GM18499 (cell line): ENCODE measurements at regions not wholly inside any gene's neighbourhood (a gene's known extent, or its start where the extent isn't known, plus 50 kb on each side); places are given as distances from the start of the nearest gene placed in this dataset.

Experiments
- ATAC-seq: cut with Tn5 transposase; IDR thresholded peaks from one replicate; pipeline ENCODE4 v1.9.1; 2021; ENCODE audit warnings: moderate number of reproducible peaks; ENCODE audit not compliant: insufficient read depth, unreplicated experiment

DNA sequence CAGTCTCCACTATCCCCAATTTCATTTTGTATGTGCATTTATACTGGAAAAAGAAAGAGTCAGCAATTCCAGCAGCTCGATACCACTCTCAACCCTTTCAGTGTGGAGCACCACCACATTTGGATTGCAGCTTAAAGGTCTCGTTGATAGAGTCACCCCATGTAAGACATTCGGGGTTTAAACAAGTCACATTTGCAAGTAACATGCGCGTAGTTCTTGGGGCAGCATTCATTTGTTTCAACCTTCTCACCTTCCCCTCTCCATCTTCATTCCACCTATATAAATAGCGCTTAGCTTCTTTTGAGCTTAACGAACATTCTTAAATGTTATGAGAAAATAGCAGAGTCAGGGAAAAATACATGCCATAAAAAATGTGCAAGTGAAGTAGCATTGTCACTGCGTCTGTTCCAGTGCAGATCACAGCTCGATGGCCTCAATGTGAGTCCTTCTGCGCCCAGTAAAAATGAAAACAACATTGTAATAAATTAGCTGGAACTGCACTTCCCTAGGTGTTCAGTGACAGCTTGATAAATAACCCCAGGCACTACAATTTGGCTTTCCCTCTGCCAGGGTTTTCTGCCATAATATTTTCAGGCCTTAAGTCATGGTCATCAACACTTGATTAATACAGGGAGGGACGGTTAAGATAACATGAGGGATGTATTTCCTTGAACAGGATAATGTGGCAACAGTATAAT is 737.8 kb upstream of the NRSN1 start:
- ATAC-seq: no peak

DNA sequence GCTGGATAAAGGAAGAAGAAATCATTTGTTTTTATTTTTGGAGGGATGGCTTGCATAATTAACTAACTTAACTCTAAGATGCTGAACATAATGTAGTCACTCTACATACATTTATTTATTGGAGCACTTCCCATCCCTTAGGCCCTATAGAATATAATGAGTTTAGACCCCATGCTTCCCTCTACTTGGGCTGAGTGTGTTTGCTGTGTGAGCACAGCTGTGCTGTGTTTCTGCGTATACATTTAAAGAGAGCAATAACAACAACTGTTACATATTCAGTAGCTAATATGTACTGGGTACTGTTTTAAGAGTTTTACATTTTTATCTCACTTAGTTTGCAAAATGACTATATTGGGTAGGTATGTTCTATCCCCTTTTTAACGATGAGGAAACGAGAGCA is 736.6 kb upstream of the NRSN1 start:
- no peak for ATAC-seq

GRCh38 chr6:23390221-23390620 is 735.8 kb upstream of the NRSN1 start:
- no peak for ATAC-seq

DNA sequence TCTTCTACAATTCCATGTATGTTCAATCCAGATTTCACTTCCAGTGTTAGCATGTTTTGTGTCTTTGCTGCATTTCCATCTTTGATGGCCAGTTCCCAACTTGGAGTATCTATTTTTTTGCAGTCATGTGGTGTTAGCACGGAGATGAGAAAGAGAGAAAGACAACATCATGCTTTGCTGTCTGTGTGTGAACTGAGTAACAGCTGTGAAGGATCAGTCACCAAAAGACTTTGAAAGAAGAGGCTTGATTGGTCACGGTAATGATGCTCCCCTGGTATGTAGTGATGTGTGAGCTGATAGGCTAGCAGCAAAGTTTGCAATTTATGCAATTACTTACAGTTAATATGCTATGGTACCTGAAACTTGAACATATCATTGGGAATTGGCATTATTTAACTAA is 731.3 kb upstream of the NRSN1 start:
- ATAC-seq: no peak

DNA sequence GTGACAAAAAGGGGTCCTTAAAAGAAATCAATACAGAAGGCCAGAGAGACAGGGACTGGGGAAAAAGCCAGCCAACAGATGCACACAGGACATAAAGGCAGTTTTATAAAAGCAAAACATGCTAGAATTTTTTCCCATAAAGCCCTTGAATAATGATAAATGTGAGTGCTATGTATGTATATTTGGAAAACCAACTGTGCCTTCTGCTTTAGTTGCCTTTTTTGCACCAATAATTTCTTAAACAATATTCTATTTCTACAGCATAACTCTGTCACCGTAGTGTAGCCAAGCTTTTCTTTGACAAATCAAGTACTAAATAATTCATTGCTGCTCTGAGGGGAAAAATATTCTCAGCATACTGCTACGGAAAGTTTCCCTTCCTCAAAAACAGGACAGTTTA is 730.6 kb upstream of the NRSN1 start:
- no peak for ATAC-seq

GRCh38 chr6:23396949-23397348 is 729.1 kb upstream of the NRSN1 start:
- no peak for ATAC-seq

- no peak for ATAC-seq
Measured at GRCh38 chr6:23403460-23403859, 722.6 kb upstream of the NRSN1 start.

DNA sequence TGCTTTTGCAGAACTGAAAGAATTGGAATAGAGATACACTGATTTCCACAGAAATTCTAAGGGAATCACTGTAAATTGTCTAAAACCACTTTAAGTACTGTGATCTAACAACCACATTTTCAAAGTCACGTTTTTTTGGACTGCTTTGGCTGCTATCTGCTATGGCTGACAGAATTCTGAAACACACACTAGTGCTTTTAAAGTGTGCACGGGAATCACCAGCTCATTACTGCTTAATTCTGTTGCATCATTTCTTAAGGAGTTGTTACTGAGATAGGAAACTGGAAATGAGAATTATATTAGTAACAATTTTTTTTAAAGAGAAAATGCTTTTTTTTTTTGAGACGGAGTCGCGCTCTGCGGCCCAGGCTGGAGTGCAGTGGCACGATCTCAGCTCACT is 716.5 kb upstream of the NRSN1 start:
- ATAC-seq: no peak

DNA sequence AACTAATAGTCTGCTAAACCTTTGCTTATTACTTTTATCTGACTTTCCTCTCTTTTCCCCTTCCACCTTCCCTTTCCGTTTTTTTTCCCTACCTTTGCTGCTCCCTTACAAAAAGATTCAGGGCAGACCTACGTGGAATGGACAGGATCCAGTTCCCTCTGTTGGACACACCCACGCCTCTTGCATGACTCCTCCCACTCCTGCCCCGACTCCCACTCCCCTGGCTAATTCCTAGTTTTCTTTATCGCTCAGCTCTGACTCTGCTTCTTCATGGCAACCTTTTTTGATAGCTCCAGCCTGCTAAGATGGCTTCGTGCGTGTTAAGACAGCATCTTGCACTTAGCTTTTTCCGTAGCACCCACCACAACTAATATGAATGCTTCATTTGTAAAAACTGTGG is 715.6 kb upstream of the NRSN1 start:
- ATAC-seq: no peak

GRCh38 chr6:23412770-23413169 is 713.2 kb upstream of the NRSN1 start:
- no peak for ATAC-seq

DNA sequence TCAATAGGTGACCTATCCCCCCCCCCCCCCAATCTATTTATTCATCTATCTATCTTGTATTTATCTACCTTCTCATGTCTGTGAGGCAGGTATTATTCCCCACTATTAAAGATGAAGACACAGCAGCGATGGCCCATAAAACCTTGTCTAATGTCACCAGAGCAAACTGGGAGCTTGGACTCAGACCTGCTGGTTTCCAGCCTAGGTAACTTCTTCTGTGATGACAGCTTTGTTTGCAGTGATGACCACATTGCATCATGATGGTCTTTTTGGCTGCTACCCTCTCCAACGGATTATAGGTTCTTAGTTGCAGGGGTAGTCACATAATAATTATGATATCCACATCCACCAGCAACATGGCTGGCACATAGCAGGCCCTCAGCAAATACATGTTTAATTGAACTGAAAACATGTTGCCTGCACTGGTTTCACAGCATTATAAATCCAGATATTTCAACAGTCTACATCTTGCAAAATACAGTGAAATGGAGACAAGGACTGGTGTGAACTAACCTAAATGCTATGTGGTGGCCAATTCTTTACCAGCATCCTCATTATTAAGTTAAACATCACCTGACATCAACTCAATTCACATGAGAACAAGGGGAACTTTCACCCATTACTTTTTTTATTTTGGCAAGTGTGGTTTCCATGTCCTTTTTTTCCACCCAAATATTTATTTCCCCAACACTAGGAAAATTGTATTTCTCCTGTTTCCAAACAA is 712.5 kb upstream of the NRSN1 start:
- no peak for ATAC-seq

DNA sequence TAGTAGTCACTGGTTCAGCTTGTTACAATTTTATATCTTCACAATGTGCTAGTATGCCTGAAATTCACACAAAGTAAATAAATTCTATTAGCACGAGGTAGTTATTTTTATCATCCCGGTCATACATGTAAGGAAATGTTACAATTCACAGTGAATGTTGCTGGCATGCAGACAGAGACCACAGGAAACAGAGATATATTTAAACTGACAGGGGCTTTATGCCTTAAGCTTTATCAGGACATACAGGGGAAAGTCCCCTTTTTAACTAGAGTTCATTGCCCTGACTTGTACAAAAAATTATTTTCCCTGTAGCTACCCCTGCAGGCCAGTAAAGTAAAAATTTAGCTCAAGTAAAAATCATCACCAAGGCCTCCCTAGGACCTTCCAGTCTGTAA is 712.0 kb upstream of the NRSN1 start:
- ATAC-seq: no peak

GRCh38 chr6:23414922-23415321 is 711.1 kb upstream of the NRSN1 start:
- ATAC-seq: no peak

GRCh38 chr6:23415819-23416427 is 710.1 kb upstream of the NRSN1 start:
- ATAC-seq: no peak

- no peak for ATAC-seq
Measured at GRCh38 chr6:23417133-23417532, 708.9 kb upstream of the NRSN1 start.

GRCh38 chr6:23418095-23418494 is 707.9 kb upstream of the NRSN1 start:
- no peak for ATAC-seq

GRCh38 chr6:23419046-23419445 is 707.0 kb upstream of the NRSN1 start:
- no peak for ATAC-seq

GRCh38 chr6:23420659-23421350 is 705.2 kb upstream of the NRSN1 start:
- ATAC-seq: no peak

DNA sequence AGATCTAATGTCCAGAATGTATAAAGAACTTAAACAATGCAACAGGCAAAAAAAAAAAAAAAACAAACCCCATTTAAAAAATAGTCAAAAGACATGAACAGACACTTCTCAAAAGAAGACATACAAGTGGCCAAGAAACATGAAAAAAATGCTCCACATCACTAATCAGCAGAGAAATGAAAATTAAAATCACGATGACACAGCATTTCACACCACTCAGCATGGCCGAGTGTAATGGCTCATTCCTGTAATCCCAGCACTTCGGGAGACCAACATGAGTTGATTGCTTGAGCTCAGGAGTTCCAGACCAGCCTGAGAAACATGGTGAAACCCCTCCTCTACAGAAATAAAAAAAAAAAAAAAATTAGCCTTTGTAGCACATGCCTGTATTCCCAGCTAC is 701.4 kb upstream of the NRSN1 start:
- no peak for ATAC-seq

GRCh38 chr6:23435126-23435525 is 690.9 kb upstream of the NRSN1 start:
- ATAC-seq: no peak

DNA sequence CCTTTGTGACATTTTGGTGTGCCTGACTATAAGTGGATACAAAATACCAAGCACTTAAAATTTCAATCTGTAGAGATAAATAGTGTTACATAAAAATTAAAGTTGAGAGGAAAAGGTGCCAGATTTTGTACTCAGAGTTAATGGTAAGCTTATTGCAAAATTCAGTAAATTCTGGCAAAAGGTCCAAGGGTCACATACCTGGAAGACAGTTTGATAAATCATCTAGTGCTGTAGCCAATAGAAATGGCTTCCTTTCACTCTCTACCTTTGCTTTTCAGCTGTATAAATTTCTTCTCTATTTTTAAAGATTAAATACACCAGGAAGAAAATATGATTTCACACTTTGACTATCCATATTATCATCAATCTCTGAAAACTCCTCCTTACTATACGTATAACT is 690.2 kb upstream of the NRSN1 start:
- no peak for ATAC-seq
